Trophoblast cell (in vitro differentiated cells and primary cell): ENCODE measurements at regions not wholly inside any gene's neighbourhood (a gene's known extent, or its start where the extent isn't known, plus 50 kb on each side); places are given as distances from the start of the nearest gene placed in this dataset.

ENCODE experiments used
- DNase-seq, 2 donors: peaks; one replicate each; pipeline ENCODE4 v3.0.0-alpha.2; 2016
- H2AFZ ChIP-seq: 2 replicates; pipeline ENCODE4 v1.6.1; 2013; ENCODE audit warnings: low read length, moderate library complexity, mild to moderate bottlenecking; ENCODE audit not compliant: insufficient read depth, poor library complexity
- H2AK5ac ChIP-seq: 2 replicates; pipeline ENCODE4 v1.6.1; 2013; ENCODE audit warnings: mild to moderate bottlenecking, low read length
- H2BK120ac ChIP-seq: 2 replicates; pipeline ENCODE4 v1.6.1; 2013; ENCODE audit warnings: low read length, mild to moderate bottlenecking, moderate library complexity; ENCODE audit not compliant: insufficient read depth, poor library complexity
- H2BK12ac ChIP-seq: 2 replicates; pipeline ENCODE4 v1.6.1; 2013; ENCODE audit warnings: mild to moderate bottlenecking, low read length, moderate library complexity
- H2BK5ac ChIP-seq: 2 replicates; pipeline ENCODE4 v1.6.1; 2013; ENCODE audit warnings: low read length, low read depth, moderate library complexity, mild to moderate bottlenecking; ENCODE audit not compliant: poor library complexity
- H3K14ac ChIP-seq: 2 replicates; pipeline ENCODE4 v1.6.1; 2013; ENCODE audit warnings: mild to moderate bottlenecking, low read length
- H3K18ac ChIP-seq: 2 replicates; pipeline ENCODE4 v1.6.1; 2013; ENCODE audit warnings: mild to moderate bottlenecking, low read length
- H3K23ac ChIP-seq: 2 replicates; pipeline ENCODE4 v1.6.1; 2013; ENCODE audit warnings: low read length
- H3K27ac ChIP-seq: 2 replicates; pipeline ENCODE4 v1.5.1; 2013; ENCODE audit warnings: low read depth, mild to moderate bottlenecking, inconsistent platforms, low read length, moderate library complexity
- H3K27me3 ChIP-seq: 2 replicates; pipeline ENCODE4 v1.6.1; 2013; ENCODE audit warnings: inconsistent platforms, mild to moderate bottlenecking, low read length, moderate library complexity; ENCODE audit not compliant: insufficient read depth
- H3K36me3 ChIP-seq, 2 experiments: 1 replicate in 1 of 2; 2 replicates in 1 of 2; pipeline ENCODE4 v1.6.1; 2013; ENCODE audit warnings: low read length in 2 of 2, mild to moderate bottlenecking in 2 of 2, moderate library complexity in 1 of 2; ENCODE audit not compliant: insufficient read depth in 2 of 2, control insufficient read depth in 1 of 2
- H3K4ac ChIP-seq: 2 replicates; pipeline ENCODE4 v1.6.1; 2013; ENCODE audit warnings: low read depth, mild to moderate bottlenecking, low read length, moderate library complexity
- H3K4me1 ChIP-seq, 2 experiments: 1 replicate in 1 of 2; 2 replicates in 1 of 2; pipeline ENCODE4 v1.6.1; 2013; ENCODE audit warnings: low read length in 2 of 2, mild to moderate bottlenecking in 2 of 2, moderate library complexity in 1 of 2; ENCODE audit not compliant: insufficient read depth in 2 of 2, control insufficient read depth in 1 of 2
- H3K4me2 ChIP-seq: 2 replicates; pipeline ENCODE4 v1.6.1; 2013; ENCODE audit warnings: inconsistent platforms, mild to moderate bottlenecking, low read length, moderate library complexity
- H3K4me3 ChIP-seq: 2 replicates; pipeline ENCODE4 v1.5.1; 2013; ENCODE audit warnings: mild to moderate bottlenecking, low read depth, low read length, inconsistent platforms
- H3K79me1 ChIP-seq: one replicate; pipeline ENCODE4 v1.6.1; 2013; ENCODE audit warnings: low read length
- H3K79me2 ChIP-seq: 2 replicates; pipeline ENCODE4 v1.6.1; 2013; ENCODE audit warnings: low read length, mild to moderate bottlenecking; ENCODE audit not compliant: control insufficient read depth, insufficient read depth, poor library complexity
- H3K9ac ChIP-seq: 2 replicates; pipeline ENCODE4 v1.6.1; 2013; ENCODE audit warnings: mild to moderate bottlenecking, low read length
- H3K9me3 ChIP-seq: 2 replicates; pipeline ENCODE4 v1.6.1; 2013; ENCODE audit warnings: low read depth, mild to moderate bottlenecking, control low read depth, inconsistent platforms, low read length; ENCODE audit not compliant: insufficient read depth
- H4K12ac ChIP-seq: 2 replicates; pipeline ENCODE4 v1.6.1; 2013; ENCODE audit warnings: low read depth, mild to moderate bottlenecking, low read length, moderate library complexity
- H4K8ac ChIP-seq: 2 replicates; pipeline ENCODE4 v1.6.1; 2013; ENCODE audit warnings: low read depth, mild to moderate bottlenecking, low read length, moderate library complexity
- H4K91ac ChIP-seq: one replicate; pipeline ENCODE4 v1.6.1; 2013; ENCODE audit warnings: low read depth, mild to moderate bottlenecking, low read length, moderate library complexity
- WGBS: extraction: QIAGEN DNeasy Blood & Tissue Kit; methylation state at CpG from one replicate; pipeline ENCODE4 v1.1.7; 2013; ENCODE audit warnings: missing lambda C conversion rate; ENCODE audit not compliant: insufficient read length, insufficient coverage; ENCODE audit errors: extremely low coverage; 5-methylcytosine and 5-hydroxymethylcytosine counted together

DNA sequence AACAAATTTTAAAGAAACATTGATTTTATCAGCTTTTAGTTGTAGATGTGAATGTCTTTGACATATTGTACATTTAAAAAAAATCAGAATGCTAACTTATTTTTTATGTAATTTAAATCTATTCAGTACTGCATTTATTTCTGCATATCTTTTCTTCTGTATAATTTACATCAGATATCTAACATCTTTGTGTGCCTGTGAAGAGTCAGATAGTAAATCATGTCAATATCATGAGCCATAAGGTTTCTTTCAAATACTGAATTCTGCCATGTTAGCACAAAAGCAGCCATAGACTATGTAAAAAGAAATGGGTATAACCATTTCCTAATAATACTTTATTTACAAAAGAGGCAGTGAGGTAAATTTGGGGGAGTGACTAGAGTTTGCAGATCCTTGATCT lies 1829.2 kb downstream of the NCAM2 start:
- H3K27ac ChIP-seq, result no peak overlapping the region
- H4K12ac ChIP-seq, result no peak overlapping the region
- H2BK120ac ChIP-seq, result no peak overlapping the region
- no peak overlapping the region for H3K4me3 ChIP-seq
- no peak overlapping the region for H3K9ac ChIP-seq
- H4K91ac ChIP-seq, result no peak overlapping the region
- no peaks in the 10 kb centered on the region for H3K4me1 ChIP-seq
- no peak overlapping the region for H3K14ac ChIP-seq
- no peak overlapping the region for H2BK5ac ChIP-seq
- no peak overlapping the region for H3K4me2 ChIP-seq
- no peak for DNase-seq
- no peaks in the 10 kb centered on the region for H3K27me3 ChIP-seq
- no peak overlapping the region for H3K23ac ChIP-seq
- H4K8ac ChIP-seq, result no peak overlapping the region
- H2AK5ac ChIP-seq, result no peak overlapping the region
- no peak overlapping the region for H2BK12ac ChIP-seq
- H3K79me1 ChIP-seq, result no peaks in the 10 kb centered on the region
- no peak overlapping the region for H2AFZ ChIP-seq
- H3K4ac ChIP-seq, result no peak overlapping the region
- H3K36me3 ChIP-seq, result no peaks in the 10 kb centered on the region
- H3K9me3 ChIP-seq, result peaks cover 3% of the 10 kb centered on the region
- no peak overlapping the region for H3K18ac ChIP-seq
- H3K79me2 ChIP-seq, result no peaks in the 10 kb centered on the region

- no peaks in the 10 kb centered on the region for H3K36me3 ChIP-seq
- H3K4me2 ChIP-seq, result no peak overlapping the region
- H3K9me3 ChIP-seq, result peaks cover 2% of the 10 kb centered on the region
- no peaks in the 10 kb centered on the region for H3K79me2 ChIP-seq
- H2BK120ac ChIP-seq, result no peak overlapping the region
- H3K9ac ChIP-seq, result no peak overlapping the region
- H2AK5ac ChIP-seq, result no peak overlapping the region
- H3K27me3 ChIP-seq, result no peaks in the 10 kb centered on the region
- no peak overlapping the region for H3K23ac ChIP-seq
- no peak overlapping the region for H2BK5ac ChIP-seq
- no peak overlapping the region for H2AFZ ChIP-seq
- no peak overlapping the region for H2BK12ac ChIP-seq
- H4K91ac ChIP-seq, result no peak overlapping the region
- H3K4me3 ChIP-seq, result no peak overlapping the region
- H3K14ac ChIP-seq, result no peak overlapping the region
- H3K27ac ChIP-seq, result no peak overlapping the region
- H4K8ac ChIP-seq, result no peak overlapping the region
- no peak overlapping the region for H3K18ac ChIP-seq
- WGBS, result no CpG with 5 or more reads among the region's 3 CpGs
- H4K12ac ChIP-seq, result no peak overlapping the region
- no peak for DNase-seq
- no peaks in the 10 kb centered on the region for H3K4me1 ChIP-seq
- H3K79me1 ChIP-seq, result no peaks in the 10 kb centered on the region
- no peak overlapping the region for H3K4ac ChIP-seq
Observed at GRCh38 chr21:22842875-22843274, 1844.7 kb downstream of the NCAM2 start.

DNA sequence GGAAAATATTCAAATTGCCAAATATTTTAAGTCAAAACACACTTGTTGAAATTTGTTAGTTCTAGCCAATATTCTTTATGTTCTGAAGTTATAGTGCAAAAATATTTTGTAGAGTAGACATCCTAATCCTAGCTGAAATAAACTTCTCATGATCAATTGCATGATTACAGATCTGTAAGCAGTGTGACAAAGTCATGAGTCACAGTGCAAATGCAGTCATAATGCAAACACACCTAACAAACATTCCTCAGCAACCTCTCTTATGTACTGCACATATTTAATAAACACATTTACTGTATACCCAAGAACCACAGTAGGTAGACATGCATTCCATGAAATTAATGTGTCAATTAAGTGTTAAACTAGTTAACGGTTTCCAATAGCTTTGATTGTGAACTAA lies 1857.4 kb downstream of the NCAM2 start:
- no peak overlapping the region for H3K23ac ChIP-seq
- H2AFZ ChIP-seq, result no peak overlapping the region
- no peak overlapping the region for H3K14ac ChIP-seq
- H3K4me3 ChIP-seq, result no peak overlapping the region
- H2AK5ac ChIP-seq, result no peak overlapping the region
- no peaks in the 10 kb centered on the region for H3K9me3 ChIP-seq
- H4K91ac ChIP-seq, result no peak overlapping the region
- H3K79me2 ChIP-seq, result no peaks in the 10 kb centered on the region
- H2BK5ac ChIP-seq, result no peak overlapping the region
- H3K9ac ChIP-seq, result no peak overlapping the region
- H3K79me1 ChIP-seq, result no peaks in the 10 kb centered on the region
- no peaks in the 10 kb centered on the region for H3K36me3 ChIP-seq
- no peak for DNase-seq
- no peaks in the 10 kb centered on the region for H3K27me3 ChIP-seq
- no peaks in the 10 kb centered on the region for H3K4me1 ChIP-seq
- H3K4ac ChIP-seq, result no peak overlapping the region
- no CpG with 5 or more reads among the region's 1 CpG for WGBS
- H2BK12ac ChIP-seq, result no peak overlapping the region
- no peak overlapping the region for H3K27ac ChIP-seq
- no peak overlapping the region for H4K12ac ChIP-seq
- no peak overlapping the region for H4K8ac ChIP-seq
- no peak overlapping the region for H3K4me2 ChIP-seq
- H2BK120ac ChIP-seq, result no peak overlapping the region
- H3K18ac ChIP-seq, result no peak overlapping the region

- Histone ChIP-seq H2AK5ac (no peak overlapping the region), H3K14ac (no peak overlapping the region), H3K4me3 (no peak overlapping the region), H4K91ac (no peak overlapping the region), H3K18ac (no peak overlapping the region), H3K4me2 (no peak overlapping the region), H3K9ac (no peak overlapping the region), H3K4ac (no peak overlapping the region), H2BK120ac (no peak overlapping the region), H3K36me3 (no peaks in the 10 kb centered on the region), H3K23ac (no peak overlapping the region), H2AFZ (no peak overlapping the region), H3K4me1 (no peaks in the 10 kb centered on the region), H3K9me3 (peaks cover 1% of the 10 kb centered on the region), H2BK12ac (no peak overlapping the region), H4K12ac (no peak overlapping the region), H3K27me3 (no peaks in the 10 kb centered on the region), H3K79me2 (no peaks in the 10 kb centered on the region), H3K79me1 (no peaks in the 10 kb centered on the region), H4K8ac (no peak overlapping the region), H2BK5ac (no peak overlapping the region), H3K27ac (no peak overlapping the region)
- WGBS, result no CpG with 5 or more reads among the region's 4 CpGs
- no peak for DNase-seq
Observed at GRCh38 chr21:22871692-22872091, 1873.5 kb downstream of the NCAM2 start.

DNA sequence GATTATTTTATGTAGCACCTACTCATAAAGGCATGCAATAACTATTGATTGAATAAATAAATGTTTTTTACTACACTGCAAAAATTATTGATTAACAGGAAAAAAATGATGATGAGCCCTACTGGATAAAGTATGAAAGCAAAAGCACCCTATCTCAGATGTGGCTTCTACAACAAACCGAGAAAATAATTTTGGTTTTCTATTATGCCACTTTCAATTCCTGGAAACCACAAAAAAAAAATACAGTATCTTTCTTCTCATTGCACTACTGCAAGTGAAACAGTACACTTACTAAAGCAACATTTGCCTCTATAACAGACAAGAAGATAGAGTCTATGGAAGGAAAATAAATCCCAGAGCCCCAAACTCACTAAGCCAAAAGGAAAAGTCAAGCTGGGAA lies 1882.4 kb downstream of the NCAM2 start:
- H4K12ac ChIP-seq, result no peak overlapping the region
- H2AFZ ChIP-seq, result no peak overlapping the region
- no peak overlapping the region for H3K23ac ChIP-seq
- no peaks in the 10 kb centered on the region for H3K79me1 ChIP-seq
- no peaks in the 10 kb centered on the region for H3K36me3 ChIP-seq
- H2BK5ac ChIP-seq, result no peak overlapping the region
- no peaks in the 10 kb centered on the region for H3K27me3 ChIP-seq
- no CpG with 5 or more reads among the region's 1 CpG for WGBS
- H3K4me2 ChIP-seq, result no peak overlapping the region
- no peak overlapping the region for H3K9ac ChIP-seq
- H4K8ac ChIP-seq, result no peak overlapping the region
- no peak overlapping the region for H3K4ac ChIP-seq
- H3K4me1 ChIP-seq, result no peaks in the 10 kb centered on the region
- H3K27ac ChIP-seq, result no peak overlapping the region
- no peak overlapping the region for H2BK120ac ChIP-seq
- H2BK12ac ChIP-seq, result no peak overlapping the region
- no peak overlapping the region for H3K4me3 ChIP-seq
- no peak for DNase-seq
- no peak overlapping the region for H3K18ac ChIP-seq
- H4K91ac ChIP-seq, result no peak overlapping the region
- no peak overlapping the region for H2AK5ac ChIP-seq
- no peaks in the 10 kb centered on the region for H3K79me2 ChIP-seq
- no peak overlapping the region for H3K14ac ChIP-seq
- H3K9me3 ChIP-seq, result no peaks in the 10 kb centered on the region
